Stimulated activated CD8-positive, alpha-beta memory T cell treated with anti-CD3 and anti-CD28 coated beads, Interleukin-7, amount 100 ng/mL, for 24 hours (primary cell): ENCODE measurements at regions not wholly inside any gene's neighbourhood (a gene's known extent, or its start where the extent isn't known, plus 50 kb on each side); places are given as distances from the start of the nearest gene placed in this dataset.

Experiments
- DNase-seq: peaks from one replicate; pipeline ENCODE4 v3.0.0-alpha.2; 2020; ENCODE audit warnings: low read depth

GRCh38 chr4:128527946-128528576 lies 240.4 kb upstream of the PGRMC2 start:
- DNase-seq, result no peak

GRCh38 chr4:128527351-128527750 lies 239.7 kb upstream of the PGRMC2 start:
- no peak for DNase-seq

DNA sequence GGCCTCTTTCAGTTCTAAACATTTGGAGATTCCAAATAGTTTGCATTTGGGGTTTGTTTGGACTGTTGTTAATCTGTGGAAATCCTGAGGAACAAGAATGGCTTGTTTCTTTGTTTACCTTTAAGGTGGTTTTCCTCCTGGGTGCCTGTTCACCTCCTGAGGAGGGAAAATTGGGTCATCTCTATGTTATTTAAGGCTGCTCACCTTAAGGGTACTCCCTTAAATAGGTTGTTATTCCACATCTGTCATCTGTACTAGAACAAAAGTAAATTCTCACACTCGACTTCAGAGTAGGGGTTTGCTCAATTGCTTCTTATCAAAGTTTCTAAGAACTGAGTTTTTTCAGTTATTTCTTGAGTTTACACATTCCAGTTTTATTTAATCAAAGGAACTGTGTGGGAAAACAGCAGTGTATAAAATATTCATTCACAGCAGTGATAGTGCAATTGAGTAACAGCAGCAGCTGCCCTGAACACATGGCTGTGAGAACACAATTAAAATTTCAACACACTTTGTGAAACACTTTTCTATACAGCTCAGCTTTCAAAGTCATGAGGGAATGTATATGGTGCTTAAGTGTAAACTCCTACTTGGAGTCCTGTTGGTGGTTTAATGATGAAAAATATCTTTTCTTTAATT lies 238.5 kb upstream of the PGRMC2 start:
- no peak for DNase-seq

DNA sequence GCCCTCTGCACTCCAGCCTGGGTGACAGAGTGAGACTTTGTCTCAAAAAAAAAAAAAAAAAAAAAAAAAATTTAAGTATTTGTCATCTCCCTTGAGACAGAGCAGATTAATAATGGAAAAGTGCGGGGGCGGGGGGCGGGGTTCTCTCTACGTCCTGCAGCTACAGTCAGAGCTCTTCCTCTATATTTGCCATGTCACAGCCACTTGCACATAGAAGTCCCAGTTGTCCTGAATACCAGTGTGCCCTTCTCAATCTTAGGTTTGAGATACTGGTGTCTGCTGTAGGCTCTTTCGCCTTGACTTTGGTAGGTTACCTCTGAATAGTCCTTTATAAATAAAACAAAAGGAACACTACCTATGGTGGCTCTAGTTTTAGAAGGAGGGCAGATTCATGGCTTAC lies 237.8 kb upstream of the PGRMC2 start:
- no peak for DNase-seq

DNA sequence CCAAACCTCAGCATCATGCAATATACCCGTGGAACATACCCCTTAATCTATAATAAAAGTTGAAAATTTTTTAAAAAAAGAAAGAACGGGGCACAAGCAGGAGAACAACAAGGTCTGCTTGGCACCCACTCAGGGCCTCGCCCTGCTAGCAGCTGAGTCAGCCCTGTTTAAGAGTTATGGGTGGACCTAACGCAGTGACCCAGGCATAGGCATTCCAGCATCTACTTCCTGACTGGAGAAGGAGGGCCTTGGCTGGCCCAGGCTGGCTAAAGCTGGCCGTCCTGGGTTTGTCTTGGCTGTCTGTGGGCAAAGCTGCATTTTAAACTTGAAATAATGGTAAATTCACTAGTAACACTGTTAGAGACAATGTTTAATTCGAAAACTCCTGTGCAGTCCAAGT lies 236.7 kb upstream of the PGRMC2 start:
- no peak for DNase-seq

DNA sequence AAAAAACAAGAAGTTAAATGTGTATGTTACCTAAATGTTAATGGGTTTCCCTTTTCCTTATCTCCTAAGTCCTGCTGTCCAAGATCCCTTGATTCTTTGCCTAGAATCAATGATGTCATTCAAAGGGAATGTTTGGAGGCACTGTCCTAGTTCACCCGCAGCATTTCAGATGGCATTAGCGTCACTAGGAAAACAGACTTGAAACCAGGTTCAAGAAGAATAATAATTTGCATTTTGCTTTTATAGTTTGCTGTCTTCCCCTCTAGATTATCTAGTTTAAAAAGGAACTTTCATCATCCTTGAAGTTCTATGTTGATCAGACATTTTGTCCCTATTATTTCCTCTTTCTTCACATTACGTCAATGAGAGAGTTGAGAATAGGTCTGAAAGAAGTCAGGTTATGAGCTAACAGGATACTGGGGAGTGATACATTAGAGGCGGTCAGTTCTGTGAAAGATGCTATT lies 234.1 kb upstream of the PGRMC2 start:
- DNase-seq, result no peak

DNA sequence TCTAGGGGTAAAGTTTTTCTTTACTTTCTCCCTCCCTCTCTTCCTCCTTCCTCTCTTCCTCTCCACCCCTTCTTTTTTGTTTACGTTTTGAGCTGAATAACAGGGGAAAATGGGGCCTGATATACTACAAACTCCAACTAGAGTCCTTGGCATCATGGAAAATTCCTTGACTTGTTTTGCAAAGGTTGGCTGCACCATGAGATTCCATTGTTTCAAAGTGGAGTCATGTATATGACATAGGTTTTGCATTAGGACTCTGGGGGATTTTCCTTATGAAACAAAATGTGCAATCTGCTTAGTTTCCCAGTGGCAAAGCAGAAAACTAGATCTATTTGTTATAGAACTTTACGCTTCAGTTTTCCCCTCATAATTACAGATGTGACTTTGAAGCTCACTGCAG lies 233.5 kb upstream of the PGRMC2 start:
- DNase-seq, result no peak

- DNase-seq, result no peak
Observed at GRCh38 chr4:128519163-128519830, 231.7 kb upstream of the PGRMC2 start.

DNA sequence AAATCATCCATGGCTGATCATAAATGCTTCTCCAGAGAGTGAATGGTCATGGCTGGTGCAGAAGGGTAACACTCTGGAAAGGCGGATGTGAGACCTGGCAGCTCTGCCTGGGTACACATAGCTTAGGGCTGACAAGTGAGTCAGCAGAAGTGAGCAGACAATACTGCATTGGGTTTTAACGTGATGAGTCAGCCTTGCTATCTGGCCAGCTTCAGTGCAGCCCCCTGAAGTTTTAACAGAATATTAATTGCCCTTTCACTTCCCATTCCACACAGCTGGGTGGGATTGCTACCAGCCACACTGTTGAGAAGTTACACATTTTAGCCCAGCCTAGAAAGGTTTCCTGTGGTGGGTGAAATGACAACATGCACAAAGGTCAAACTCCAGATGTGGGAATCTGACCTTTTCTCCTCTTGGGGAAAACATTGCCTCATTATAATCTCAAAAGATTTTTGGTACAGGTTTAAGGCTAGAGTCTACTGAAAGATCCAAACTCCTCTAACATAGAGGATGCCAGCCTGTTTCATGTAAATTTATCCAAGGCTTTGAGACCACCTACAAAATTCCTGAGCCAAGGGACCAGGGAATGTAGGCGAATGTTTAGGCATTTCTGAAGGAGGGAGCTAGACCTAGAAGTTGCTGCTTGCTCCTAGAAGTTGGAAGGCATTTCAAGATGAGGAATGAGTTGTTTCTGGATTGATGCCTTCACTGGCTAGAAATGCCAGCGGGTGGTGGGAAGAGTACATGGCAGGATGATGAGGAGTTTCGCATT lies 230.3 kb upstream of the PGRMC2 start:
- no peak for DNase-seq

GRCh38 chr4:128517096-128517738 lies 229.6 kb upstream of the PGRMC2 start:
- no peak for DNase-seq

DNA sequence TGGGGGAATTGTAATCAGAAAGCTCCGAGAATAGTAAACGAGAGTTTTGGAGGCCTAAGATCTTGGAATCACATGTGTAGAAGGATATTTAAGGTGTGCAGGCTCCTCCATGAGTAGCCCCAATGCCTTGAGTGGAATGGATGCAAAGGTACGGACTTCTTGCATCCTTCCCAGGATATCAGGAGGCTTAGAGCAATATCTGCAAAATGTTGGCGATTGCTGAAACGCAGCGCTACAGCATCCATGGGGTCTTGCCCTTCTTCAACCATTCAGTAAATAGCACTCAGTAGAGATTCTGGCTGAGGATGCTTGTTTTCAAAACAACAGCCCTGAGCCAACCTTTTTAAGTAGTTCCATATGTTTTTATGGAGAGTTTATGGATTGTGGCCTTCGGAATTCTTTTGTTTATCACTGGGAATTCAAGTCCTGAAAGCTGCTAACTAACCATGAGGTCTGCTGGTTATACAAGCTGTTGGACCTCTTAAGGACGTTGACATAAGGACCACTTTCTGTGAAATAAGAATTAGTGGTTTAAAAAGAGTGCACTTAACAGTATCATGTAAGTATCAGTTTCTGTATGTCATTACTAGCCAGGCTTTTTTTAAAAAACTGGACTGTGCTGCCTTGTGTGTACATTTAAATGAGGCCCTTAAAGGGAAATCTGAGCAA lies 228.8 kb upstream of the PGRMC2 start:
- no peak for DNase-seq

GRCh38 chr4:128513664-128514484 lies 226.3 kb upstream of the PGRMC2 start:
- no peak for DNase-seq

GRCh38 chr4:128512767-128513322 lies 225.2 kb upstream of the PGRMC2 start:
- no peak for DNase-seq

DNA sequence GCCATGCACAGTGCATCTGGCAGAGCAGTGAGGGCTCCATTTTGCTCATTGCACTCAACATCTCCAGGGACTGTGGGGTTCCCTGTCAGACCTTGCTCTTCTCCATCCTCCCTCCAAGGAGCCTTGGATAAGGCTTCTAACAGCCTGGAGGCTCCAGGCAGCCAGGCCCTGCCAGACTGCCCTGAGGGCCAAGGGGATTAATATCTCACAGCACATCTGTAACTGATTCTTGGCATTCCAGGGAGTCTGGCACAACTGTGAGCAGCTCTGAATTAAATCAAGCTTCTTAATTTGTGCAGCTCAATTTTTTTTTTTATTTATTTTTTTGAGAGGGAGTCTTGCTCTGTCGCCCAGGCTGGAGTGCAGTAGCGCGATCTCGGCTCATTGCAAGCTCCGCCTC lies 224.5 kb upstream of the PGRMC2 start:
- DNase-seq, result no peak

GRCh38 chr4:128510850-128511249 lies 223.2 kb upstream of the PGRMC2 start:
- no peak for DNase-seq

DNA sequence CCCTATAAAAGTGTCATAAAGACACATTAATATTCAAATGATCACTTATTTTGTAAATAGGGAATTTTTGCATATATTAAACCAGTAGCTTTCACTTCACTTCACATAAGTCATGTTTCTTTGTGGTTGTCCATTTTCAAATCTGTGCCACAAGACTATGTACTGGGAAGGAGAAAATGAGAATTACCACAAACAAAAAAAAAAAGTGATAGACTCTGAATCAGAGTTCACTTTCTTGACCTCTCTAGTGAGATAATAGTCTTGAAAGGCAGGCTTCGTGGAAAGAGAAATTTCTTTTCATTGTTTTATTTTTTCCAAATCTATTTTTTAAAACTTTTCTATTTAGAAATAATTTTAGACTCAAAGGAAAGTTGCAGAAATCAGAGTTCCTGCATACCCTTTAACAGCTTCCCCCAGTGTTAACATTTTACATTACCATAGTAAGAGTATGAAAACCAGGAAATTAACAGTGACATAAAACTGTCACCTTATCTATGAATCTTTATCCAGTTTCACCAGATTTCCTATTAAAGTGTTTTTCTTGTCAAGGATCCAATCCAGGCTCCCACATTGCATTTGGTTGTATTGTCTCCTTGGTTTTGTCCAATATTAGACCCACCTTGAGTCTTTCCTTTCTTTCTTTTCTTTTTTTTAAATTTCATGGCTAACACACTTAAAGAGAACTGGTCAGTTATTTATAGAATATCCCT lies 215.4 kb upstream of the PGRMC2 start:
- no peak for DNase-seq

DNA sequence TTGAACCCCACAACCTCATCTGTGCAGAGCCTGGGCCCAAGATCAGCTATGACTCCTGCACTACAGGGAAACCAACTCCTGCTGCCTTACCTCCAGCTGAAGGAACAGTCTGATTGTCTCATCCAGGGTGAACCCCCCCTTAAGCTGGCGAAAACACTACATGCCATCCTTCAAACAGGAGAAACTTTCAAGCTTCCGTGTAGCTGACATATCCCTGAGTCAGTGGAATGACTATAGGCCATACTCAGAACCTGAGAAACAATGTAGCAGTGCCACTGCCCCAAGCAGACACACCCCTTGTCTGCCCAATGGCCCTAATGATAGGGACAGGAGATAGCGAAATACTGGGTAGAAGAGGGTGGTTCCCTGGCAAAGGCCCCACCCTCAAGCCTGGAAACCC lies 213.6 kb upstream of the PGRMC2 start:
- no peak for DNase-seq

DNA sequence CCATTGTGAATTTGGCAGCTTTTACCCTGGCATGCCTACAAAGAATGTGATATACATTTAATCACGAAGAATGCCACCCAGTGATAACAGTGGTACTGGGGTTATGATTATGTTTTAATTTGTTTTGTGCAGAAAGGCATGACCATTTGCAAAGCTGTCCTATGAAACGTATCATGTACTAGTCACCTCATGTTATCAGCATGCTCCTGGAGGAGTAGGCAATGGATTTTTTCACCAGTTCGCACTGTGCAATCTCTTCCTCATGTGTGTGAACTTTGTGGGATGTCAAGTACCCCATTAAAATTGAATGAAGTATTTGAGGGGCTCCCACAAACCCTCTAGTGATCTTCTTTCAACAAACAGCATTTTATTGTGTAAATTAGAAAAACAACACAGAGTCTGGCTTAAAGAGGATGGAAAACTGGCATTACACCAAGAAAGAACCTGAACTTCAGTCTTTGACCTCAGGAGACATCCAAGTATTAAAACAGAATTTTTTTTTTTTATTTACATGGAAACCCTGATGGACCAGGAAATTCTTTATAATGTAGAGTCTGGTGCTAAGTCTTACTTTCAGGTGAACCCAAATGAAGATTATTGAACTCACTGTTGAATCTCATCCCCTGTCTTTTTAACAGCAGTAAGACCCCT lies 200.6 kb upstream of the PGRMC2 start:
- DNase-seq, result no peak

- DNase-seq, result no peak
Observed at GRCh38 chr4:128484896-128485295, 197.3 kb upstream of the PGRMC2 start.
